BJ (cell line): ENCODE measurements at regions not wholly inside any gene's neighbourhood (a gene's known extent, or its start where the extent isn't known, plus 50 kb on each side); places are given as distances from the start of the nearest gene placed in this dataset.

Experiments used
- CTCF ChIA-PET: fragments of 350-600 bp; formaldehyde crosslinking; extraction: SDS; loops from one replicate; lab custom pipeline; 2021; ENCODE audit warnings: antibody characterized with exemption, inconsistent platforms; lab: Yijun Ruan, JAX
- POLR2A ChIA-PET: fragments of 300-600 bp; sonication (Branson Sonifier 250); formaldehyde crosslinking; extraction: SDS; loops from one replicate; lab custom pipeline; 2021; ENCODE audit warnings: antibody characterized with exemption; lab: Charles Lee
- DNase-seq: peaks from one replicate; pipeline ENCODE4 v3.0.0-alpha.2; 2011; ENCODE audit warnings: low read depth
- H3K27me3 ChIP-seq: 2 replicates; pipeline ENCODE4 v1.6.0; 2011; ENCODE audit warnings: low read length; ENCODE audit not compliant: control insufficient read depth, insufficient read depth
- H3K36me3 ChIP-seq: 2 replicates; pipeline ENCODE4 v1.5.1; 2011; ENCODE audit warnings: low read length; ENCODE audit not compliant: control insufficient read depth, insufficient read depth
- H3K4me3 ChIP-seq: 2 replicates; pipeline ENCODE4 v1.5.1; 2011; ENCODE audit warnings: low read depth, mild to moderate bottlenecking, control low read depth, low read length
- TF ChIP-seq, protein P1 (sequence below): IDR thresholded peaks from 2 replicates; pipeline ENCODE4 v1.5.1; 2011; ENCODE audit warnings: low read depth, mild to moderate bottlenecking, control low read depth, inconsistent platforms, low read length, moderate library complexity; ENCODE audit not compliant: insufficient read depth

DNA sequence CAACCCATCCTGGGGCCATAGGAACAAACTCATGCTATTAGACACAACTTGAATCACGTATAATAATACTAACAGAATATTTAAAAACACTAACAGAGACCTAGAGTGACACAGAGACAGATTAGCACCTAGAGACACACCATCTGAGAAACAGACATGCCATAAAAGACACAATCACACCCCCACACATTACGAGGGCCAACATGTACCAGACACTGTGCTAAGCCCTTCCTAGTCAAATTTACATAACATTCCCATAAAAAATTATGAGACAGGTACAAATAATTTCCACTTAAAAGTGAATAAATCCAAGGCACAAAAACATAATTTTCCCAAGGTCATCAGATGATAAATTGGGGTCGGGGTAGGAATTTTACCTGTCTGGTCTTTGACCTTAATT is 141.1 kb upstream of the PRSS16 start:
- H3K27me3 ChIP-seq, result no peaks in the 10 kb centered on the region
- no peak for DNase-seq
- ChIA-PET CTCF (no interaction called here), POLR2A (no interaction called here)
- H3K36me3 ChIP-seq, result no peaks in the 10 kb centered on the region
- no peak overlapping the region for H3K4me3 ChIP-seq
- TF ChIP-seq, protein P1, sequence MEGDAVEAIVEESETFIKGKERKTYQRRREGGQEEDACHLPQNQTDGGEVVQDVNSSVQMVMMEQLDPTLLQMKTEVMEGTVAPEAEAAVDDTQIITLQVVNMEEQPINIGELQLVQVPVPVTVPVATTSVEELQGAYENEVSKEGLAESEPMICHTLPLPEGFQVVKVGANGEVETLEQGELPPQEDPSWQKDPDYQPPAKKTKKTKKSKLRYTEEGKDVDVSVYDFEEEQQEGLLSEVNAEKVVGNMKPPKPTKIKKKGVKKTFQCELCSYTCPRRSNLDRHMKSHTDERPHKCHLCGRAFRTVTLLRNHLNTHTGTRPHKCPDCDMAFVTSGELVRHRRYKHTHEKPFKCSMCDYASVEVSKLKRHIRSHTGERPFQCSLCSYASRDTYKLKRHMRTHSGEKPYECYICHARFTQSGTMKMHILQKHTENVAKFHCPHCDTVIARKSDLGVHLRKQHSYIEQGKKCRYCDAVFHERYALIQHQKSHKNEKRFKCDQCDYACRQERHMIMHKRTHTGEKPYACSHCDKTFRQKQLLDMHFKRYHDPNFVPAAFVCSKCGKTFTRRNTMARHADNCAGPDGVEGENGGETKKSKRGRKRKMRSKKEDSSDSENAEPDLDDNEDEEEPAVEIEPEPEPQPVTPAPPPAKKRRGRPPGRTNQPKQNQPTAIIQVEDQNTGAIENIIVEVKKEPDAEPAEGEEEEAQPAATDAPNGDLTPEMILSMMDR, result no peak

DNA sequence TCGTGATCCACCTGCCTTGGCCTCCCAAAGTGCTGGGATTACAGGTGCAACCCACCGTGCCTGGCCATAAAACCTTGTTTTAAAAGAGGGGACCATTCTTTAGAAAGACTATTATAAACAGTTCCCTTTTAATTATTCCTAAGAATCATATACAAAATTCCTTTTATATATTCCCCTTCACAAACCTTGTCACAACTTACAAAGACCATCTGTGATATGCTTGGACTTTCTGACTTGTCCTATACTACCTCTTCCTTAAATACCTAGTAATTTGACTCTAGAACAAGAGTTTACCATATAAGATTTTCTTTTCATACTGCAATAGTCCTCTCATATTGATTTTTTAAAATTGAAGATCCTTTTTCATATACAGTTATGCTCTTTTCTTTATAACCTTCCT is 135.8 kb upstream of the PRSS16 start:
- DNase-seq, result no peak
- ChIA-PET CTCF (interaction anchor here (0.9 to 1.1 kb wide), 2 partner anchors 16 to 28 kb away, joined by 3 to 4 read pairs; no protein-coding TSS in a partner anchor), POLR2A (no interaction called here)
- TF ChIP-seq, protein P1, result no peak
- H3K4me3 ChIP-seq, result no peak overlapping the region
- no peaks in the 10 kb centered on the region for H3K27me3 ChIP-seq
- no peaks in the 10 kb centered on the region for H3K36me3 ChIP-seq

DNA sequence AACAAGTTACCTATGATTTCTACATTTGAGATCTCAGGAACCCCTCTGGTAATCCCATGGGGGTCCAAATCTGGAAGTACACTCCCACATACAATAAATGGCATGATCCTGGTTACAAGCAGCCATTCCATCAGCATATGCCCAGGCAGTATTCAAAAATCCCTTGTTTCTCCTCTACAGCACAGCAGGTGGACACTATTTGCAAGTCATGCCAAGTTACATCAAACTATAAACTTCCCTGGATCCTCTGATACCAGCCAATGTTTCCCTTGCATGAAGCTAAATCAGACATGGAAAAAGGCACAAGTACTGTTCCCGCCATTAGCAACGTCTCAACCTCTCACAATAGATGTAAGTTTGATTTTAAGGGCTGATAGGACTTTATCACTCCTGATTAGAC is 134.5 kb upstream of the PRSS16 start:
- ChIA-PET CTCF (no interaction called here), POLR2A (no interaction called here)

DNA sequence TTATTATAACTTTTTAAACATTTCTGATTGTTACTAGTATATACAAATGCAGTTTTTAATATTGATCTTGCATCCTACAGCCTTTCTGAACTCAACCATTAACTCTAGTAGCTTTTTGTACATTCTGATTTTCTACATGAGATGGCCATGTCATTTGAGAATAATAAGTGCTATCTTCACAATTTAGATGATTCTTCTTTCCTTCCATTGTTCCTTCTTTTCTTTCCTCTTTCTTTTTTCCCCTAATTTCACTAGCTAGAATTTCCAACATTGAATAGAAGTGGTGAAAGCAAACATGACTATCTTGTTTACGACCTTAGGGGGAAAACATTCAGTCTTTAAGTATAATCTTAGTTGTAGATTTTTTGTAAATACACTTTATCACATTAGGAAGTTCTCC is 128.2 kb upstream of the PRSS16 start:
- TF ChIP-seq, protein P1, result no peak
- no peaks in the 10 kb centered on the region for H3K36me3 ChIP-seq
- H3K4me3 ChIP-seq, result no peak overlapping the region
- POLR2A ChIA-PET, result no interaction called here
- no peak for DNase-seq
- CTCF ChIA-PET, result no interaction called here
- no peaks in the 10 kb centered on the region for H3K27me3 ChIP-seq

More for the DNA sequence above, 134.5 kb upstream of the PRSS16 start:
- no peaks in the 10 kb centered on the region for H3K36me3 ChIP-seq
- H3K27me3 ChIP-seq, result no peaks in the 10 kb centered on the region
- H3K4me3 ChIP-seq, result no peak overlapping the region
- TF ChIP-seq, protein P1, result no peak
- DNase-seq, result no peak

DNA sequence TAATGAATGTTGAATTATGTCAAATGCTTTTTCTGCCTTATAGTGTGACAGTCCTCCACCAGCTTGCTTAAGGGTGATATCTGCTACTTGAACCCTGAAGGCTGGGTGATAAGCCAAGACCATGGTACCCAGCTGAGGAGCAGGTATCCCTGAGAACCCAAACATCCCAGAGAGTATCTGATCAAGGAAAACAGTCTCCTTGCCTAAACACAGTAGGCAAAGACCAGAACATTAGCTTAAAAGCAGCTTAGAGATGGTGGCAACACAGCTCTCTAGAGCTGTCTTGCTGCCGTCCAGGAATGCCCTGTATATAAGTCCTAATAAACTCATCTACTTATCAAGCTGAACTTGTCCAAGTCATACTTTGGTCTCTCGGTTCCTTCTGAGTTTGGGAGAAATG is 127.7 kb upstream of the PRSS16 start:
- ChIA-PET CTCF (no interaction called here), POLR2A (no interaction called here)
- no peak for DNase-seq
- Histone ChIP-seq H3K27me3 (no peaks in the 10 kb centered on the region), H3K4me3 (no peak overlapping the region), H3K36me3 (no peaks in the 10 kb centered on the region)
- TF ChIP-seq, protein P1, result no peak
